Dermis microvascular lymphatic vessel endothelial cell (primary cell): ENCODE measurements at regions not wholly inside any gene's neighbourhood (a gene's known extent, or its start where the extent isn't known, plus 50 kb on each side); places are given as distances from the start of the nearest gene placed in this dataset.
A peak's percentile ranks its signal among the peaks of the same experiment; 100 is the strongest.
"Not testable (repeated sequence)": the region's sequence is repeated elsewhere in the genome, so short reads cannot be mapped to it uniquely, and the experiment has no call there.

Experiments used
- DNase-seq, 2 donors: peaks; one replicate each; pipeline versions ENCODE4 v3.0.0 to v3.0.0-alpha.2; 2010; ENCODE audit warnings: low read depth in 2 of 2

DNA sequence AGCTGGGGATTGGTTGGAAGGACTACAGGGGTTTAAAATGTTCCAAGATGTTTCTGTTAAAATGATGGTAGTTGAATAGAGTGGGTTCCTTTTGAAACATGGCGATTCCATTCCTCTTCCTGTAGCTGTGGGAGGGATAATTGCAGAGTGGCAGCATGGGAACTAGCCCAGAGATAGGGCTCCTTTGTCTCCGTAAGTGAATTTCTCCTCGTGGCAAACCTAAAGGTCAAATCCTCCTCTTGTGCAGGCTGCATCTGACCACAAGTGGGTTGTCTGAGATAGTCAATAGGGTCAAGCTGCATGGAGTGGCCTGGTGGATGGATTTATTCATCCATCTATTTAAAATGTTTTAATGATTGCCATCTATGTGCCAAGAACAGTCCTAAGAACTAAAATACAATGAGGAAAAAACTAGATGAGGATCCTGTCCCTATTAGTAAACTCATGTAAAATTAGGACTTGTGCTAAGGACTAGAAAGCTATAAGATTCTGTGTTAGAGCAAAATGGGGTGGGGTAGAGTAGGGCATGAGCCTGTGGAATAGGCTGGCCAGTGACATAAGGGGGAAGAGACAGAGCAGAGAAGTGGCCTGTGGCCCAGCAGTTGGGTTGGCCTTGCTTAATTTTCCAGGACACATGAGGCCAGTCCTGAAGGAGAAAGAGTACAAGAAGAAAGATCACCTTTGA, 89.1 kb upstream of the IVNS1ABP start:
- DNase-seq: no peak

DNA sequence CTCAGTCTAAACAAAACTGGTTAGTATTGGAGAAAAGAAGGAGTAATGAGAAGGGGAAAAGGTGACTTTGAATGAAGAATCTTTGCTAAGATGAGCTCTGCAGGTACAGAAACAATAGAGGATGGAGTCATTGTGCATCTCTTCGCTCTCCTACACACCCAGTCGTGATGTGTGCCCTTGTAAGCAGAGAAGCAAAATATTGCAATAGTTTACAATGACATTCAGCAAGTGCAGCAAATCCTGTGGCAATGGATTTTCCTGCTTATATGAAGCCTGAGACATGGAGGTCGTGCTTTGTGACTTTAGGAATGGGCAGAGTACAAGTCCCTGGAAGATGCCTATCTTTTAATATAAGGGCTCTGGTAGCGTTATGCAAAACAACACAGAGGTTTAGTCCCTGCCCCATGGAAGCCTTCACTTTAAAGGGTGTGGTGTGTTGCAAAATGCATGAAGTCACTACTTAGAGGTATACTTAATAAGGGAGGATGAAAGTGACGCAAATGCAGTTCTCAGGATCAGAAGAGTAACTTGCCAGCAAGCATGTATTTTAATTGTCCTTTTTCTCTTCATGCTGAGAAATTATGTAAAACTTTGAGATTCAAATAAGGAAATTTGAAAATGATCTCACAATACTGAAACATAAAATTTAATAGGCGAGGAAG, 88.0 kb upstream of the IVNS1ABP start:
- DNase-seq: no peak

DNA sequence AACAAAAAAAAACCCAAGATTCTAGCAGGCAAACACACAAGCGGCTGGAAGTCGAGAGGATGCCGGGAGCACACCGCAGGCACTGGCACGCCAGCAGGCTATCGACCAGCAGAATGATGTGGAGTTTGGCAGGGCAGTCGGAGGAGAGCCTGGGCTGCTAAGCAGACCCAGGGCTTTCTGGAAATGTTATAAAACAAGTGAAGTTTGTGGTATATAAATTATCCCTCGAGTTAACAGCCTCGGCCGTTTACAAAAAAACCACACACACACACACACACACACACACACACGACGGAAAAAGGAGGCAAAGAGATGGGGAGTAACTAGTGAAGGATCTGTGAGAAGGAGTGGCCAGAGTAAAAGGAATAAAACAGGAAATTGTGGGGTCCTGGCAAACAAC, 87.2 kb upstream of the IVNS1ABP start:
- DNase-seq: peak in 1 of 2 donors; percentile 39

DNA sequence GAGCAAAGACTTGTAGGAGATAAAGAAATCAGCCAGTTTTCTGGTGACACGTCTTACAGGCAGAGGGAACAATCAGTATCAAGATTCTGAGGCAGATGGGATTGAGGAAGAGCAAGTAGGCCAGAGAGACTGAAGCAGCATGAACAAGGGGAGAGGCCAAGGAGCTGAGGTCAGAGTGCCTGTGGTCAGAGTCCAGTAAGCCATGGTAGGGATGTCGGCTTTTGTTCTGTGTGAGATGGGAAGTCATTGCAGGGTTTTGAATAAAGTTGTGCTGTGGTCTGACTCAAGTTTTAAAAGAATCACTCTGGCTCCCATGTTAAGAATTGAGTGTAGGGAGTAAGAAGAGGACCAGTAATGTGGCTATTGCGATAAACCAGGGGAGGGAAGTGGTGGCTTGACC, 85.9 kb upstream of the IVNS1ABP start:
- DNase-seq: no peak

DNA sequence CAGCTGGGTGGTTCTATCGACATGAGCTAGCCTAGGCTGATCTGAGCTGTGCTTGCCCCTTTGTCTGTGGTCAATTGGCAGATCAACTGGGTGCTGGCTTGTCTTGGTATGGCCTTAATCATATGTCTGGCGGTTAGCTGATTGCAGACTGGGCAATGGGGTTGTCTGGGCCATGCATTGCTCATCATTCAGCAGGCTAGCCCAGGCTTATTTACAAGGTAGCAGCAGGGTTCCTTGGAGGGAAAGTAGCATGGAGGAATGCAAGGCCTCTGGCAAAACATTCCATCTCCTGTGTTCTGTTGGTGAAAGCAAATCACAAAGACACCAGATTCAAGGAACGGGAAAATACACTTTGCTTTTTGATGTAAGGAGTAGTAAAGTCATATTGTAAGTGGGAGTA, 84.0 kb upstream of the IVNS1ABP start:
- DNase-seq: no peak

DNA sequence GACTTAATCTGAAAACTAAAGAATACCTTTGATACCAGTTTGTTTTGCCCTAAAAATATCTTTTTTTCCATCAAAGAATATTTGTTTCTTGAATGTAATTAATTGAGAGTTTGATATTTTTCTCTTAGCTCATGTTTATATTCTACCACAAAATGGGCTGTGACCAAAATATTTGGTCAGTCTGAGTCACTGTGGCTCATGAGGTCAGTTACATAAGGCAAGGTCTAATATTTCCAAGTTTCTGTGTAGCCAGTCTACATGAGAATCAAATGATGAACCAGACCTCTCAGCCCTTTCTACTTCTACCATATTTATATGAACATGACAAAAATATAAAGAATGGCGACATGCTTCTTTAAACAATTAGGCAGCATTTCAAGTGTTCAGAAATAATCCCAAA, 83.0 kb upstream of the IVNS1ABP start:
- no peak for DNase-seq

DNA sequence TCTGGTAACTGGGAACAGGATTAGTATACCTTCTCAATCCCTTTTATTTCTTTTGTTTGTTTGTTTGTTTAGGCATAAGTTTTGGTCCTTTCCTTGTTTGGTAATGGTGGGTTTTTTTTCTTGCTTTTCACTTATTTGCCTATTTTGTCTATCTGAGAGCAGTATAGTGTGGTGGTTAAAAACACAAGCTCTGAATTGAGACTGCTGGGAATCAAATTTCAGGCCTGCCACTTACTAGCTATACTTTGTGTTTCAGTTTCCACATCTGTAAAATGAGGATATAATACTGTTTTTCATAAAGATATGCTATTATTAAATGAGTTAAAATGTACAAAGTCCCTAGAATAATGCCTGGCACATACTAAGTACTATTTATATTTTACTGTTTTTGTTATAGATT, 81.6 kb upstream of the IVNS1ABP start:
- DNase-seq: no peak

DNA sequence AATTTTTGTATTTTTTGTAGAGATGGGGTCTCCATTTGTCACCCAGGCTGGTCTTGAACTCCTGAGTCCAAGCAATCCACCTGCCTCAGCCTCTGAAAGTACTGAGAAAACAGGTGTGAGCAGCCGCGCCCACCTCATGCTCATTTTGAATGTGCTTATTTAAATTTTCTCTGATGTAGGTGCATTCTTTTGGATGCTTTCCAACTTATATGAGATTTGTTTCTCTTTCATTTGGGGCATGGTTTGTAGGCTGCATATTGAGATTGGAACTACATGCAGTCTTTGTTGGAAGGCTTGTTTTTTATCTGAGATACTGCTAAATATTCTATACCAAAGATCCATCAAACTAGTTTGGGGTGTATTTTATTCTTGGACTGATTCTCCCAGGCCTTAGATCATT, 81.0 kb upstream of the IVNS1ABP start:
- no peak for DNase-seq

DNA sequence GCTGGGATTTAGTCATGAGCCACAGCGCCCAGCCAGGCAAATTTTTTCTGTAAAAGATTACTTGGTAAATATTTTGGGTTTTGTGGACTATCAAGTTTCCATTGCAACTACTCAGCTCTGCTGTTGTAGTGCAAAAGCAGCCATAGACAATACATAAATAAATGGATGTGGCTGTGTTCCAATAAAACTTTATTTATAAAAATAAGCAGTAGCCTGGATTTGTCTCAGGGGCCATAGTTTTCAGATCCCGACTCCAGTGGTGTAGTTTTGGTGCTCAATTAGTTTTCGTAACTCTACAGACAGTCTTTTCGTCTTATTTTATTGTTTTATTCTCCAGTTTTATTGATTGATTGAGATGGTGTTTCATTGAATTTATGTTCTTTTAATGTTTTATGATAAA, 80.1 kb upstream of the IVNS1ABP start:
- no peak for DNase-seq

DNA sequence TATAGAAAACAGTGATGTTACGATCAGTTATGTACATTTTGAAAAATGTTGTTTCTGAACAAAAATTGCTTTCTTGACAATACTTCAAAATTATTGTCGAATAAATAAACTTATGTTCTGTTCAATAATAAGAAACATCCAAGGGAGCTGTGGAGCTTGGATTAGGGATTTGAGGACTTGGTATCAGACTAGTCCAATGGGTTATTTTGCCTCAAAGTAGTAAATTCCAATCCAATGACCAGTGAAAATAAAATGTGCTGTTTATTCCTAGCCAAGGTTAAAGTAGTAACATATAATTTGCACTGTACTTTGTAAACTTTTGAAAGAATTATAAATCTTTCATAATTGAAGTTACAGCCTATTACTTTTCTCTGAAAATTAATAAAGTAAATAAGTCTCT, 79.1 kb upstream of the IVNS1ABP start:
- no peak for DNase-seq

DNA sequence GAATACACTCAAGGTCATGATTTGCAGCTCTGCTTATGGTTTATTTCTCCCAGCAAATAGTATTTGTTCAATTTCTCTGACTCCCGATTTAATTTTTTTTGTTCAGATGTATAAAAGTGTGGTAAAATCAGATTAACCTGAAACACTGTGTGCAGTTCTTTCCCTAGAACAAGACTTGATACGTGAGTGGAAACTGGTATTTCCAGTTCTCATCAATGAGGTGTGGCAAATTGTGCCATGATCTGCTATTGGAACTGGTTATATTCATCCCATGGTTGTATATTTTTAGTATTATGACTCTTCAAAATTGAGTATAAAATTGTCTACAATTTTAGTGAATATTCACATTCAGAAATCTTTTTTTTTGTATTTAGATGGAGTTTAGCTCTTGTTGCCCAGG, 76.8 kb upstream of the IVNS1ABP start:
- no peak for DNase-seq

DNA sequence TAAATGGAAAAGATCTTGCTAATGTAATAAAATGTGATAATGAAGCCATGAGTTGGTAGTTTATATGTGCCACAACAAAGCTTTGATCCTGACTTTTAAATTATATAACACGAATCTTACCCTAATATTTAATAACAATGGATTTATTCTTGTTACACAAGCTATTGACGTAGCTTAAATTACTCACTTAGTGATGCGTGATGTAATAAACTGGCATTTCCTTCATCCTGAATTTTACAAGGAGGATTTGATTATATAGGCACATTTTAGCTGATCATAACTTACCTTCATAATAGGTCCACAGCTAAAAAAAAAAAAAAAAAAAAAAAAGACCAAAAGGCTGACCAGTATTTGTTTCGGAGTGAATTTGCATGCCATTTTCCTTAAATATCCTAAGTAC, 76.2 kb upstream of the IVNS1ABP start:
- DNase-seq: no peak

DNA sequence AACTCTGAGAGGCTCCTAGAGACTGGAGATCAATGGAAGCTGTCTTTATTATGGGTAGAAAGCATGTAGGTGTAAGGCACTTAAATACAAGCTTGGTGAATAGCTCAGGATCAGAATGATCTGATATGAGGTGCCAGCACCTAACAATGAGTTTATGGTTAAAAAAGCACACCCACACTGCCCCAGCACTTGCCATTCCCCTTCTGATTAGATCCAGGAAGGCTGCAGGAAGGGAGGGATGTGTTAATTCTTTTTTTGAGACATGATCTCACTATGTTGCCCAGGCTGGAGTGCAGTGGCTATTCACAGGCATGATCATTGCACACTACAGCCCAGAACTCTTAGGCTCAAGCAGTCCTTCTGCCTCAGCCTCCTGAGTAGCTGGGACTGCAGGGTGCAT, 71.8 kb upstream of the IVNS1ABP start:
- DNase-seq: no peak

DNA sequence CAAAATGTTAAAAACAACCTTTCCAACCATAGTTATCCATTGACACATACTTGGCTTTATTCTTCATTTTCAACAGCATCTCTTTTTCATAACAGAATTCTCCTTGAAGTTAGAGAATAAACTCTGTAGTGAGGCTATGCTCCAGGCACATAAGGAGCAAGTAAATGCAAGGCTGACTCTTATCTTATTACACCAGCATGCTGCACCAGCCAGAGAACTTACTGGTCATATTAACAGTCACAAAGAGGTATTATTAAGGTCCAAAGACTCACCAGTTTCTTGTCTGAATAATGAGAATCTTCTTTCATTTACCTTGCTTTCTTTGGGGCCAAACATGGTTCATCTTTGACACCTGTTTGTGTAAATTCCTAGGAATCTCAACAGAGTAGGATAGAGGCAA, 71.3 kb upstream of the IVNS1ABP start:
- DNase-seq: no peak

DNA sequence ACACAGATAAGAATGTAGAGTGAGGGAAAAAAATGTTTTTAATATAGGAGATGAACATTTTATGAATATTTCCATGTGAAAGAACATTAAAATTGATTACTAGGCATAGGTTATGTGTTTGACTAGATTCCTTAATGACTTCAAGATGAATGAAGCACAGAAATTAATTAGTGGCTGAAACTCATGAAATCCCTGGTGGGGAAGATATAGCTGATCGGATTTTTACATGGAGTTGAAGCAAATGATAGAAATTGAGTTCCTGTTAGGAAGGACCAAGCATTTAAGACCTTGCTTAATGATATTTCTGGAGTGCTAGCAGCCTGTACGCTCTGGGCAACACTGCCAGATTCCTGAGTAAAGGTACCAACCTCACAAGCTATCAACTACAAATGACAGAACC, 68.9 kb upstream of the IVNS1ABP start:
- no peak for DNase-seq

DNA sequence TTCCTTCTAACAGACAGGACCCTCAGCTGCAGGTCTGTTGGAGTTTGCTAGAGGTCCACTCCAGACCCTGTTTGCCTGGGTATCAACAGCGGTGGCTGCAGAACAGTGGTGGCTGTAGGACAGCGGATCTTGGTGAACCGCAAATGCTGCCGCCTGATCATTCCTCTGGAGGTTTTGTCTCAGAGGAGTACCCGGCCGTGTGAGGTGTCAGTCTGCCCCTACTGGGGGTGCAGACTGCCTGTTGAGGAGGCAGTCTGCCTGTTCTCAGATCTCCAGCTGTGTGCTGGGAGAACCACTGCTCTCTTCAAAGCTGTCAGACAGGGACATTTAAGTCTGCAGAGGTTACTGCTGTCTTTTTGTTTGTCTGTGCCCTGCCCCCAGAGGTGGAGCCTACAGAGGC, 66.8 kb upstream of the IVNS1ABP start:
- not testable (repeated sequence) for DNase-seq

DNA sequence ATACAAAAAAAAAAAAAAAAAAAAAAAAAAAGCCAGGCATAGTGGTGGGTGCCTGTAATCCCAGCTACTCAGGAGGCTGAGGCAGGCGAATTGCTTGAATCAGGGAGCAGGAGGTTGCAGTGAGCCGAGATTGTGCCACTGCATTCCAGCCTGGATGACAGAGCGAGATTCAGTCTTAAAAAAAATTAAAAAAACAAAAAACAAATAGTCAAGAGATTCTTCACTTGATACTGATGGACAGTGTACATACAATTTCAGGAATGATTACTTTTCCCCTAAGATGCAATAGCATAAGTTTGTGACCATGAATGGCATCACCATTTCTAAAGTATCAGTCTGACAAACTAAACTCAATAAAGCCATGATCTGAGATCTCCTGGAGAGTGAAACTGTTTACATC, 60.8 kb upstream of the IVNS1ABP start:
- no peak for DNase-seq

DNA sequence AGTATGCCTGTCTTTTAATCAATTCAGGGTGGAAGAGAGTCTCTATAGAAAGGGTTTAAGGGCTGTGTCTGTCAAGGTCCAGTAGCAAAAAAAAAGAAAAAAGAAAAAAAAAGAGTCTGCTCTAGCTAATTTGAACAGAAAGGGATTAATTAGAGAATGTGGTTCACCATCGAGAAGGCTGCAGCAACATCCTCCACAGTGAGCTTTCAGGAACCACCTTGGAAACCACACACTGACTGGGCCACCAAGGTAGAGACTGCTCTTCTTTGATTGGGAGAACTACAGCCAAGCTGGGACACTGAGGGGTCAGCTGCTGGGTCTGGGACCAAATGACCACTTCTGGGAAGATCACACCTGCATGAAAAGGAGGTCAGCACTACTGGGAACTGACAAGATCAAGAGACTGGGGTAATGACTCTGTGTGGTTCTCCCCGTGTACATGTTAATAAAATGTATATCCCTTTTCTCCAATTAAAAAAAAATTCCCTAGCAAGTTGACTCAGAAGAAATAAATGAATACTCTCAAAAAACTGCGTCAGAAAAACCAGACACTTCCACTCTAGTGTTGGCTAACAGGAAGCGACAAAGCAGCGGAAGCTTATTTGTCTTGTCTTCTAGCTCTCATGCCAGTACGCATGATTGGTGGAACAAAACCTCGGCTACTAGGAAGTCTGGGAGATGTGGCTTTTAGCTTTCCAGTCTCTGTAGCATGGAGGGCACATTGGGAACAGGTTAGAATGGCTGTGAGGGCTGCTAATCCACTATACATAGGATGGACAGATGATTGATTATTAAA, 60.0 kb upstream of the IVNS1ABP start:
- DNase-seq: peak in 1 of 2 donors; percentile 68

DNA sequence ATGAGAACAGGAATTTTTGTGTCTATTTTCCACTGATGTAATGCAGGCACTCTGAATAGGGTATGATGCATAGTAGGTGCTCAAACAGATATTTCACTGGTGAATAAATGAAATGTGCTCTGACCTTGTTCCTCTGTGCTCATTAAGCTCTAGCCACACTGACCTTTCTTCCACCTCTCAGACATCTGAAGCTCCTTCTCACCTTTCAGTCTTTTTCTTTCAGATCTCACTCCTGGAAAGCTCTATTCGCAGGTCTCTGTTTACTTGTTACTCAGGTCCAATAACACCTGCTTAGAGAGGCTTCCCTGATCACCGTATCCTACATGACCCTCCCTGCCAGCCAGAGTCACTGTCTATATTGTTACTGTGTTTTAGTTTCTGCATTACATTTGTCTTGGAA, 59.2 kb upstream of the IVNS1ABP start:
- DNase-seq: no peak

DNA sequence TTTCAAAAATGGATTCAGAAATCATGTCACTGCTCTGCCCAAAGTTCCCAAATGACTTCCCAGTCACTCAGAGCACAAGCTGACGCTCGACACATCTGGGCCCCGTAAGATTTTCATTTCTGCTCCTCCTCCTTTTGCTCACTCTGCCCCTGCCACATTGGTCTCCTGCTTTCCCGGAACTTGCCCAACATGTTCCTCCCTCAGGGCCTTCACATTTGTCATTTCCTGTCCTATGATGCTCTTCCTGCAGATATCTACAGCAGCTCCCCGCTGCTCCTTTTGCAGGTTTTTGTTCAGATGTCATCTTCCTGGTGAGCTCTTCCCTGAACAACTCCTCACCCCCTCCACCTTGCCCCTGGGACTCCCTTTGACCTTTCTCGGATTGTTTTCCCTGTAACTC, 58.5 kb upstream of the IVNS1ABP start:
- peak; percentile 51 to 70 for DNase-seq

DNA sequence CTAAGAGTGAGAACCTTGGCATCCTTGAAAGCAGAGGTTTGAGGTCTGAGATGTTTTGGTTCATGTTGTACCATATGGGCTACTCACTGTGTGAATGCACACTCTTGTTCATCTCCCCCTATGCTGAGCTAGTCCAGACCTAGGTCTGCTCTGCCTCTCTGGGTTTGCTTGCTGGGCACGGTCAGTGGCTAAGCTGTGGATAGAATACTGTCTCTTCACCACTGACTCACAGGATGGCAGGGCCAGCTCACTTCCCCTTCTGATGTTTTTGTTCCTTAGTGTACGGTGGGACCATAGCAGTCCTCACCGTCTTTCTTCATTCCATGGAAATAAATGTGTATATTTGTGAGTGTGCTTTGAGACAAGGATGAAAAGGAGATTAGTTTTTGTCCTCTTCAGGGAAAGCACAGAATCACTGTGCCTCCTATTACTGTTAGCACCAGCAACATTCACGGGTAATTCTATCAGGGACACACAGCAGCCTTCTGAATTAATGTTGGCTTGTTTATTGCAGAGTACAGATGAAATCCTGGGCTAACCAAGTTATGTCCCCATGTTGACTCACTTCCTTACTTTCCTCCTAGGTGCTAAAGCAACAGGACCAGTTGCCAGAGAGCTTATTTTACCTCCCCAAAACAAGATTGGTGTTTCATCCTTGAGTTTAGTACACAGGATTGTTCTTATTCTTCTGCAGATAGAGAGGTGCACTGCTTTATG, 56.9 kb upstream of the IVNS1ABP start:
- peak; percentile 53 to 93 for DNase-seq

DNA sequence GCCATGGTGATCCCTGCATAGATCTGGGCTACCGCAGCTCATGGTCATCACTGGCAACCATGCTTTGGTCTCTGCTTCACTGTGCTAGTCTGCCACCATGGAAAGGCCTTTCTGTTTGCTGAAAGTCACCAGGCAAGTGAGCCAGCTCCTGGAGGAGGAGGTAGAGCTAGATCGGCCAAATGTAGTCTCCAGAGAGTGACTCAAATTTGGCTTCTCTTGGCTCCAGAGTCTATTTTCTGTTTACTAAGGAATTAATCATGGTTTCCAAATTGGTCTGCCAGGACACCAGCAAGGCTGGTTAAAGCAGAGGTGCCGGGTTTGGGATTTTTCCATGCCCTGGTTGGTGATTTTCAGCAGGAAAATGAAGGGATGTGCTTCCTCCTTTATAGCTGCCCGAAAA, 52.7 kb upstream of the IVNS1ABP start:
- no peak for DNase-seq
